ENCODE measurements at regions not wholly inside any gene's neighbourhood (a gene's known extent, or its start where the extent isn't known, plus 50 kb on each side); places are given as distances from the start of the nearest gene placed in this dataset.

GRCh38 chr4:128582427-128582870 lies 227.1 kb upstream of the JADE1 start:
- DNase-seq (ENCODE audit: low spot score): no peak
- Mint-ChIP-seq H3K4me1 (ENCODE audit: low read depth) (no peaks in the 10 kb centered on the region), H3K9me3 (no peaks in the 10 kb centered on the region), H3K4me3 (no peak overlapping the region), H3K27me3 (ENCODE audit: insufficient read depth) (peaks cover 2% of the 10 kb centered on the region), H3K36me3 (ENCODE audit: low read depth) (no peaks in the 10 kb centered on the region), H3K27ac (no peak overlapping the region)
- intact Hi-C loops (cut with micrococcal nuclease): no loop called here

- Mint-ChIP-seq H3K27me3 (ENCODE audit: insufficient read depth) (peaks cover 2% of the 10 kb centered on the region), H3K9me3 (no peaks in the 10 kb centered on the region), H3K36me3 (ENCODE audit: low read depth) (no peaks in the 10 kb centered on the region), H3K27ac (no peak overlapping the region), H3K4me3 (no peak overlapping the region), H3K4me1 (ENCODE audit: low read depth) (no peaks in the 10 kb centered on the region)
- no peak for DNase-seq (ENCODE audit: low spot score)
- intact Hi-C loops (cut with micrococcal nuclease): no loop called here
Measured at GRCh38 chr4:128579154-128579853, 230.2 kb upstream of the JADE1 start.

- H3K27me3 Mint-ChIP-seq (ENCODE audit: insufficient read depth): peaks cover 5% of the 10 kb centered on the region
- H3K36me3 Mint-ChIP-seq (ENCODE audit: low read depth): no peaks in the 10 kb centered on the region
- no peak overlapping the region for H3K4me3 Mint-ChIP-seq
- no peaks in the 10 kb centered on the region for H3K9me3 Mint-ChIP-seq
- no peak overlapping the region for H3K27ac Mint-ChIP-seq
- H3K4me1 Mint-ChIP-seq (ENCODE audit: low read depth): no peaks in the 10 kb centered on the region
- intact Hi-C loops (cut with micrococcal nuclease): loop anchor here (1.0 to 2.0 kb wide), 2 partner anchors 235 to 384 kb away; partner anchors contain the start of gene JADE1
- DNase-seq (ENCODE audit: low spot score): peak; percentile 33
Measured at GRCh38 chr4:128574706-128575105, 234.8 kb upstream of the JADE1 start.

GRCh38 chr4:128573781-128574508 lies 235.6 kb upstream of the JADE1 start:
- H3K4me1 Mint-ChIP-seq (ENCODE audit: low read depth): no peaks in the 10 kb centered on the region
- no peak overlapping the region for H3K27ac Mint-ChIP-seq
- DNase-seq (ENCODE audit: low spot score): no peak
- intact Hi-C loops (cut with micrococcal nuclease): loop anchor here (1.0 to 2.0 kb wide), 2 partner anchors 235 to 383 kb away; partner anchors contain the start of gene JADE1
- no peak overlapping the region for H3K4me3 Mint-ChIP-seq
- H3K36me3 Mint-ChIP-seq (ENCODE audit: low read depth): no peaks in the 10 kb centered on the region
- peaks cover 5% of the 10 kb centered on the region for H3K27me3 Mint-ChIP-seq (ENCODE audit: insufficient read depth)
- H3K9me3 Mint-ChIP-seq: no peaks in the 10 kb centered on the region

- no peak for DNase-seq (ENCODE audit: low spot score)
- H3K4me3 Mint-ChIP-seq: no peak overlapping the region
- H3K27me3 Mint-ChIP-seq (ENCODE audit: insufficient read depth): peaks cover 9% of the 10 kb centered on the region
- H3K9me3 Mint-ChIP-seq: no peaks in the 10 kb centered on the region
- intact Hi-C loops (cut with micrococcal nuclease): no loop called here
- H3K4me1 Mint-ChIP-seq (ENCODE audit: low read depth): no peaks in the 10 kb centered on the region
- no peaks in the 10 kb centered on the region for H3K36me3 Mint-ChIP-seq (ENCODE audit: low read depth)
- no peak overlapping the region for H3K27ac Mint-ChIP-seq
Measured at GRCh38 chr4:128572778-128573241, 236.7 kb upstream of the JADE1 start.

GRCh38 chr4:128571747-128572146 lies 237.8 kb upstream of the JADE1 start:
- no peak overlapping the region for H3K27ac Mint-ChIP-seq
- no peaks in the 10 kb centered on the region for H3K9me3 Mint-ChIP-seq
- no peaks in the 10 kb centered on the region for H3K36me3 Mint-ChIP-seq (ENCODE audit: low read depth)
- no peak for DNase-seq (ENCODE audit: low spot score)
- intact Hi-C loops (cut with micrococcal nuclease): no loop called here
- H3K4me3 Mint-ChIP-seq: no peak overlapping the region
- H3K4me1 Mint-ChIP-seq (ENCODE audit: low read depth): no peaks in the 10 kb centered on the region
- peaks cover 9% of the 10 kb centered on the region for H3K27me3 Mint-ChIP-seq (ENCODE audit: insufficient read depth)

GRCh38 chr4:128570387-128570975 lies 239.0 kb upstream of the JADE1 start:
- no peak overlapping the region for H3K4me3 Mint-ChIP-seq
- peaks cover 9% of the 10 kb centered on the region for H3K27me3 Mint-ChIP-seq (ENCODE audit: insufficient read depth)
- DNase-seq (ENCODE audit: low spot score): no peak
- intact Hi-C loops (cut with micrococcal nuclease): no loop called here
- no peak overlapping the region for H3K27ac Mint-ChIP-seq
- H3K4me1 Mint-ChIP-seq (ENCODE audit: low read depth): no peaks in the 10 kb centered on the region
- H3K9me3 Mint-ChIP-seq: no peaks in the 10 kb centered on the region
- H3K36me3 Mint-ChIP-seq (ENCODE audit: low read depth): no peaks in the 10 kb centered on the region

- intact Hi-C loops (cut with micrococcal nuclease): no loop called here
- Mint-ChIP-seq H3K4me1 (ENCODE audit: low read depth) (no peaks in the 10 kb centered on the region), H3K27ac (no peak overlapping the region), H3K36me3 (ENCODE audit: low read depth) (no peaks in the 10 kb centered on the region), H3K4me3 (no peak overlapping the region), H3K27me3 (ENCODE audit: insufficient read depth) (peaks cover 9% of the 10 kb centered on the region), H3K9me3 (no peaks in the 10 kb centered on the region)
- DNase-seq (ENCODE audit: low spot score): no peak
Measured at GRCh38 chr4:128566693-128567092, 242.8 kb upstream of the JADE1 start.

- no peak overlapping the region for H3K4me3 Mint-ChIP-seq
- intact Hi-C loops (cut with micrococcal nuclease): no loop called here
- H3K4me1 Mint-ChIP-seq (ENCODE audit: low read depth): no peaks in the 10 kb centered on the region
- no peak for DNase-seq (ENCODE audit: low spot score)
- no peaks in the 10 kb centered on the region for H3K36me3 Mint-ChIP-seq (ENCODE audit: low read depth)
- H3K27me3 Mint-ChIP-seq (ENCODE audit: insufficient read depth): peaks cover 6% of the 10 kb centered on the region
- H3K27ac Mint-ChIP-seq: no peak overlapping the region
- H3K9me3 Mint-ChIP-seq: no peaks in the 10 kb centered on the region
Measured at GRCh38 chr4:128565565-128566186, 243.8 kb upstream of the JADE1 start.

GRCh38 chr4:128565054-128565453 lies 244.4 kb upstream of the JADE1 start:
- H3K27ac Mint-ChIP-seq: no peak overlapping the region
- H3K36me3 Mint-ChIP-seq (ENCODE audit: low read depth): no peaks in the 10 kb centered on the region
- no peaks in the 10 kb centered on the region for H3K9me3 Mint-ChIP-seq
- no peak for DNase-seq (ENCODE audit: low spot score)
- H3K4me1 Mint-ChIP-seq (ENCODE audit: low read depth): no peaks in the 10 kb centered on the region
- H3K27me3 Mint-ChIP-seq (ENCODE audit: insufficient read depth): peaks cover 3% of the 10 kb centered on the region
- intact Hi-C loops (cut with micrococcal nuclease): no loop called here
- no peak overlapping the region for H3K4me3 Mint-ChIP-seq

- intact Hi-C loops (cut with micrococcal nuclease): no loop called here
- Mint-ChIP-seq H3K36me3 (ENCODE audit: low read depth) (no peaks in the 10 kb centered on the region), H3K4me1 (ENCODE audit: low read depth) (no peaks in the 10 kb centered on the region), H3K9me3 (no peaks in the 10 kb centered on the region), H3K27ac (no peak overlapping the region), H3K27me3 (ENCODE audit: insufficient read depth) (peaks cover 3% of the 10 kb centered on the region), H3K4me3 (no peak overlapping the region)
- DNase-seq (ENCODE audit: low spot score): no peak
Measured at GRCh38 chr4:128564081-128564630, 245.3 kb upstream of the JADE1 start.

GRCh38 chr4:128560754-128561495 lies 248.6 kb upstream of the JADE1 start:
- Mint-ChIP-seq H3K4me1 (ENCODE audit: low read depth) (no peaks in the 10 kb centered on the region), H3K27ac (no peak overlapping the region), H3K36me3 (ENCODE audit: low read depth) (no peaks in the 10 kb centered on the region), H3K4me3 (no peak overlapping the region), H3K27me3 (ENCODE audit: insufficient read depth) (no peaks in the 10 kb centered on the region), H3K9me3 (no peaks in the 10 kb centered on the region)
- DNase-seq (ENCODE audit: low spot score): no peak
- intact Hi-C loops (cut with micrococcal nuclease): no loop called here

All from activated T-helper 1 cell treated with anti-CD3 and anti-CD28 coated beads, Interleukin-12 subunit alpha, Interleukin-12 subunit beta, Interleukin-2, Interleukin-4 antibody, amounts not matched to agents 30 ng/mL and 10 ng/mL and 1 ng/mL, durations not matched to agents 14 hours and 24 hours and 36 hours (primary cell).